ENCODE measurements at regions not wholly inside any gene's neighbourhood (a gene's known extent, or its start where the extent isn't known, plus 50 kb on each side); places are given as distances from the start of the nearest gene placed in this dataset.

GRCh38 chr4:126468144-126468543 is 1153.4 kb downstream of the FAT4 start:
- TF ChIP-seq EP300 (IDR thresholded peaks at IDR 0.05): no peak
- TF ChIP-seq, protein P1, sequence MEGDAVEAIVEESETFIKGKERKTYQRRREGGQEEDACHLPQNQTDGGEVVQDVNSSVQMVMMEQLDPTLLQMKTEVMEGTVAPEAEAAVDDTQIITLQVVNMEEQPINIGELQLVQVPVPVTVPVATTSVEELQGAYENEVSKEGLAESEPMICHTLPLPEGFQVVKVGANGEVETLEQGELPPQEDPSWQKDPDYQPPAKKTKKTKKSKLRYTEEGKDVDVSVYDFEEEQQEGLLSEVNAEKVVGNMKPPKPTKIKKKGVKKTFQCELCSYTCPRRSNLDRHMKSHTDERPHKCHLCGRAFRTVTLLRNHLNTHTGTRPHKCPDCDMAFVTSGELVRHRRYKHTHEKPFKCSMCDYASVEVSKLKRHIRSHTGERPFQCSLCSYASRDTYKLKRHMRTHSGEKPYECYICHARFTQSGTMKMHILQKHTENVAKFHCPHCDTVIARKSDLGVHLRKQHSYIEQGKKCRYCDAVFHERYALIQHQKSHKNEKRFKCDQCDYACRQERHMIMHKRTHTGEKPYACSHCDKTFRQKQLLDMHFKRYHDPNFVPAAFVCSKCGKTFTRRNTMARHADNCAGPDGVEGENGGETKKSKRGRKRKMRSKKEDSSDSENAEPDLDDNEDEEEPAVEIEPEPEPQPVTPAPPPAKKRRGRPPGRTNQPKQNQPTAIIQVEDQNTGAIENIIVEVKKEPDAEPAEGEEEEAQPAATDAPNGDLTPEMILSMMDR (IDR thresholded peaks at IDR 0.05): no peak
- TF ChIP-seq POLR2AphosphoS5 (IDR thresholded peaks at IDR 0.05): no peak
- TF ChIP-seq POLR2A (IDR thresholded peaks at IDR 0.05): no peak
